LNCAP (cell line): ENCODE measurements at regions not wholly inside any gene's neighbourhood (a gene's known extent, or its start where the extent isn't known, plus 50 kb on each side); places are given as distances from the start of the nearest gene placed in this dataset.

Experiments
- CTCF ChIP-seq: fragments of 450-650 bp; IDR thresholded peaks from 2 replicates; pipeline ENCODE4 v1.5.1; 2017; ENCODE audit warnings: mild to moderate bottlenecking

- no peak for TF ChIP-seq CTCF
These were observed 76.1 kb upstream of the INSIG1 start for GRCh38 chr7:155221547-155221946.

GRCh38 chr7:155222061-155222460 is 75.6 kb upstream of the INSIG1 start:
- no peak for TF ChIP-seq CTCF

GRCh38 chr7:155222573-155222972 is 75.1 kb upstream of the INSIG1 start:
- no peak for TF ChIP-seq CTCF

GRCh38 chr7:155223021-155223420 is 74.7 kb upstream of the INSIG1 start:
- TF ChIP-seq CTCF: no peak

- no peak for TF ChIP-seq CTCF
These were observed 74.2 kb upstream of the INSIG1 start for GRCh38 chr7:155223503-155223902.

- TF ChIP-seq CTCF: peak; percentile 21; the same call in 1 of the 2 replicates
These were observed 73.4 kb upstream of the INSIG1 start for GRCh38 chr7:155224116-155224811.

- no peak for TF ChIP-seq CTCF
These were observed 72.6 kb upstream of the INSIG1 start for GRCh38 chr7:155225095-155225494.

- no peak for TF ChIP-seq CTCF
These were observed 72.2 kb upstream of the INSIG1 start for GRCh38 chr7:155225516-155225915.
